Activated T-helper 9 cell treated with anti-CD3 and anti-CD28 coated beads, Interleukin-2, amount 50 U/mL, for 16 hours (primary cell): ENCODE measurements at regions not wholly inside any gene's neighbourhood (a gene's known extent, or its start where the extent isn't known, plus 50 kb on each side); places are given as distances from the start of the nearest gene placed in this dataset.
"Not testable (repeated sequence)": the region's sequence is repeated elsewhere in the genome, so short reads cannot be mapped to it uniquely, and the experiment has no call there.

ENCODE experiments used
- DNase-seq: peaks from one replicate; pipeline ENCODE4 v3.0.0-alpha.2; 2020; ENCODE audit warnings: low read depth

DNA sequence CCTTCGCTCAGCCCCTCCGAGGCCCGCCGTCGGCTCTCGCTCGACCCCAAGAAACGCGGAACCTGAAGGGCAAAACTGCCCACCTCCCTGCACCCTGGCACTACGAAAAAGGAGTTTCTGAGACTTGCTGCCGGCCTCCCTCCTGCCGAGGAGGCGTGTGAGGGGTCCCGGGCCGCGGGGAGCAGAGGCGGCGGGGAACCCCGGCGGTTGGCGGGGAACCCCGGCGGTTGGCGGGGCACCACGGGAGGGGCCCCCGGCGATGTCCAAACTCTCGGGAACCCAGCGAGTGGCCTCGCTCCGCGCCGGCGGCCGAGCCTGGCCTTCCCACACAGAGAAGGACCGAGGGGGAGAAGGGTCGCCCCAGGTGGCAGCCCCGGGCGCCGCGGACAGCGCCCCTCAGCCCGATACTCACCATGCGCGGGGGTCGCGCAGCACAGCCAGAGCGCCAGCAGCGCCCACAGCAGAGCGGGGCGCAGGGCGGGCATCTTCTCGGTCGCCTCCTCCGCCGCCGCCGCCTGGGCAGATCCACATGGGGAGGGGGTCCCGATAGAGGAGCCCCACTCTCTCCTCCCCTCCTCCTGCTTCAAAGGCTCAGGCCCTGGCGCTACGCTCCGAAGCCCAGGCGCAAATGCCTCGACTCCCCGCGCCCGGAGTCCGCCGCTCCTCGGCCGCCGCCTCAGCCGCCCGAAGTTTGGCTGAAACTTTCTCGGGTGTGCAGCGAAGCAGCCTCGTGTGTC lies 69.4 kb upstream of the NUDT4B start:
- peak; percentile 3 for DNase-seq

DNA sequence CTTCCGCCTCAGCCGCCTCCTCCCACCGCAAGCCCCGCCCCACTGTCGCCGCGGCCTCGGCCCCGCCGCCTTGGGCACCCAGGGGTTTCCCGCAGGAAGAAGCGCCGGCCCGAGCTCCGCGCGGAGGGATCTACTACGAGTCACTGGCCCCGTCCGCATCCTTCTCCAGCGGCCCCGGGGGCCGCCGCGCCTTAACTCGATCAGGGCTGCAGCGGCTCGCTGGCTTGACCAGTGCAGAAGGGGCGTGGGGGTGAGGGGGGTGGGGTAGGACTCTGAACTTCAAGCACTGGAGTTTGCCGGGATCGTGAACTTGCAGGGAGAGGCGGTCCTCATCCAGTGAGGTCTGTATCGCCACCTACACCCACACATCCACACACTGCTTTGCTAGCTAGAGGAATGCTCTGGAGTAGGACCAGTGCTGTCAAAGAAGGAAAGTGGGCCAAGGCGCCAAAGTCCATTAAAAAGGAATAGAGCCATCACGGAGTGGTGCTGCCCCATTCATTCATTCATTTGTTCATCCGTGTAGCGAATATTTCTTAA lies 68.7 kb upstream of the NUDT4B start:
- not testable (repeated sequence) for DNase-seq

DNA sequence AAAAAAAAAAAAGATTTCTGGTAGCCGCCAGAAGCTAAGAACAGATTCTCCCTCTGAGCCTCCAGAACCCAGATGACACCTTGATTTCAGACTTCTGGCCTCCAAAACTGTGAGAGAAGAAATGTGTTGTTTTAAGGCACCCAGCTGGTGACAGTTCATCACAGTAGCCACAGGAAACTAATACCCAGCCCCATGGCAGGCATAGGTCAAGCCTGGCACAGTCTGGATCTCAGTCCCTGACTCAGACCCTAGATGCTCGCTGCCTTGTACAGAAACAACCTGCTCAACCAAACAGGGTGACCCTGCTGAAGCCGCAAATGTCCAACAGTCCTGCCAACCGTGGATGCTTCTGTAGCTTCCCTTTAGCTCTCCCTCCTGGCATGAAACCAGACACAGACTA lies 61.8 kb upstream of the NUDT4B start:
- not testable (repeated sequence) for DNase-seq

DNA sequence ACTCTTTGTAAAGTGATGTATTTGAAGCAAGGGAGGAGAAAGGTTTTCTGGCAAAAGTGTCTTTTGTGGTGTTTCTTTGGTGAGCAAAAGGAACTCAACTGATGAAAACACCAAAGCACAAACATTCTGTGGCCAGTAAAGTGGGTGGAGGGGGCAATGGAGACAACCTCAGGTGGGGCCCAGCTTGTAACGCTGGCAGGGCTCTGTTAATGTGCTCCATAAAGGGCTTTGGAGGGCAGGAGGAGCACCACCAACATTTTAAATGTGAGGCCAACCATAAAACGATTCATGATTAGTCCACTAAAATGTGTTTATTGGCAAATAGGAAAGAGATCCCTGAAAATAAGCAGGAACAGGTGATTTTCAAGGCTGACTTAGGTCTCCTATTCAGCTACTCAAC lies 61.2 kb upstream of the NUDT4B start:
- not testable (repeated sequence) for DNase-seq
